GM21619 (cell line): ENCODE measurements at regions not wholly inside any gene's neighbourhood (a gene's known extent, or its start where the extent isn't known, plus 50 kb on each side); places are given as distances from the start of the nearest gene placed in this dataset.

Experiments used
- ATAC-seq: cut with Tn5 transposase; IDR thresholded peaks from one replicate; pipeline ENCODE4 v1.9.1; 2021; ENCODE audit not compliant: unreplicated experiment

DNA sequence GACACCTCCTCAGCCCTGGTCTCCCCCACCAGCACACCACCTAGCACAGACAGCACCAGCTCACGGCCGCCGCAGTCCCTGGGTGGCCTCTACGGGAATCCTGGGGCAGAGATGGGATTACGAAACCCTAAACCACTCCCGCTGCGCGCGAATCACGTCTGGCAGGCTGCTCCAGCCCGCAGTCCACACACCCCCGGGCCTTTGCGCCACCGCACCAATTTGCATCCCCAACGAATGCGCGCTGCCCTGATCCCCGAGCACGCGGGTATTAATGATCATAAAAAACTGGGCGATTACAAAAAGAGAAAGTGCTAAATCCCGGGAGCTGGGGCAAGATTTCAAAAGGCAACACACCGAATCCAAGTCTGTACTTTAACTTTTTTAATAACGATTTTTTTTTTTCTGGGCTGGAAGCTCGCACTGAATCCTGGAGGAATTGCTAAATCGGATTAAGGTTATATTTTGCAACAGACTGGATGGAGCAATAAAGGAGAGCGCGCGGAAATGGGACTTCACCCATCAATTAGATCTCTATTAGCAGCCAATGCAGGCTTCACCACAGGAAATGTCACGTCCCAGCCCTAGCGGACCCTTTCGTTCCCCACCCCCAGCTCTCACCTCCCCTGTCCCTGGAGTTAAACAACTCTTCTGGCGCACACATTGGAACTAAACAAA lies 69.8 kb upstream of the TMEM33 start:
- ATAC-seq = no peak

DNA sequence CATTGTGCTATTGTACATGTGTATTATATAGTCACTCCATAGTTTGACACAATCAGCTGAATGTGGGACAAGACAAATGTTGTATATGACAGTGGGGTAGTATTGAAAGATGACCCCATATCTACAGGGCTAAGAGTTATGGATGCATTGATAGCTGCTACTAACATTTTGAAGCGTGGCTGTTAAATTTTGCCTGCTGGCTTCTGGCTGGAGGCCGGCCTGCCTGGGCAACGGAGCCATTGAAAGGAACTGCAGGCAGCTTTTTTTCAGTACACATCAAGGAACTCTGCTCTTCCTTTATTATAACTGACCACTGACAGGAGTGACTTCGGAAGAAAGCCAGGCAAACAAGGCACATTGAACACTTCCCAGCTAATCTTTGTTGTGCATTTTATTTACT lies 76.1 kb upstream of the TMEM33 start:
- ATAC-seq = no peak

DNA sequence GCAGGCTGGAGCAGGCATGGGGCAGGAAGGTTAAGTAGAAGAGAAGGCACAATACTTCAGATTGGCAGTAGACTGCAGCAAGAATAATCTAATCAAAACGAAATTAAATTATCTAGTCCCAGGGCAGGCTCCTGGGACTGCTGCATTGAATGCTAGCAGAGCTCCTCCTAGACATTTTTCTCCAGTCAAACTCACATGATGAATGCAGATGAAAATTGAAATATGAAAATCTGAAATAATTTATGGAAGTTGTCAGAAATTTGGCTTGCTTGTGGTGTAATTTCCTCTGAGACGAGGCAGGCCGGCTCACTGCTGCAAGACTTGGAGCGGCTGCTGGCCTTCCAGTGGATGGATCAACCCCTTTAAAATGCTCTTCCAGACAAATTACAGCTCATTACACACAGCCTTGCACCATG lies 78.0 kb upstream of the TMEM33 start:
- ATAC-seq = no peak

DNA sequence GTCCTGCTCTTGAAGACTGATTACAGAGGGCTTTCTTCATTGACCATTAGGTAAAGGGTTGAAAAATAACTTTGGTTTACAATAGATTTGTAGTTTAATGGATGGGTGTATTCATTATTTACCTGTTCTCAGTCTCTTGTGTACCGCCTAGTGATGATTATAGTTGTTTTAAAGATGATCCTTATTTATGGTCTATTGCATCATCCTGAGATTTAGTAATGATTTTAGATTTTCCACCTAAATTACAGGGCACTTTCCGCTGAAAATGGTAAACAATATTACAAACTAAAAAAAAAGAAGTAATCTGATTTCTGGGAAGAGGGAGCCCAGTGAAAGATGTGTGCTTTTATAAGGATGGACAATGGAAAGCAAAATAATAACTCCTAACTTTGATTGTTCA lies 78.4 kb upstream of the TMEM33 start:
- no peak for ATAC-seq

DNA sequence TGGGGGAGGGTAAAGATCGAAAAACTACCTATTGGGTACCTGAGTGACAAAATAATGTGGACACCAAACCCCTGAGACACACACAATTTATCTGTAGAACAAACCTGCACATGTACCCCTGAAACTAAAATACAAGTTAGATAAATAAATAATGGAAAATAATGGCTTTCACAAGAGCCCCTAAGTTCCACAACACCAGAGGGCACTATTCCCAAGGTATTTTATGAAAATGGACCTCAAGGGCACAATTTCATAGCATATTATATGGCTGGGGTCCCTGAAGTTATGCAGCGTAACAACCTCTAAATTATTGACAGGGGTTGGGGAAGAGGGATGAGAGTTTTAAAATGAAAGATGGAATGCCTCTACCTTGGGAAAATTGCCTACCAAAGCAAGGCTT lies 81.3 kb upstream of the TMEM33 start:
- ATAC-seq = no peak

DNA sequence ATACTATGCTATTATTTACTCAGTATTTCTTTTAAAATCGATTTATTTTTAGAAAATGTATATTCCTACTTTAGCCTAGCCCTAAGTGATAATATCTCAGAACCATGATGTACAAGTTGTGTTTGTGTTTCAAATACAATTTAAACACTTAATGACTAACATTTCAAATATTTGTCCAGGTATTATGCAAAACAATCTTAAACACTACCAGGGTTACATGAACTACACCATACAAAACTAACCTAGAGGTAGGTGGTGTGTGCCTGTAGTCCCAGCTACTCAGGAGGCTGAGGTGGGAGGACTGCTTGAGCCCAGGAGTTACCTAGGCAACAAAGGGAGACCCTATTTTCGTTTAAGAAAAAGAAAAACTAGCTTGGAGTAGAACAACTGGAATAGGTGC lies 83.0 kb upstream of the TMEM33 start:
- no peak for ATAC-seq

DNA sequence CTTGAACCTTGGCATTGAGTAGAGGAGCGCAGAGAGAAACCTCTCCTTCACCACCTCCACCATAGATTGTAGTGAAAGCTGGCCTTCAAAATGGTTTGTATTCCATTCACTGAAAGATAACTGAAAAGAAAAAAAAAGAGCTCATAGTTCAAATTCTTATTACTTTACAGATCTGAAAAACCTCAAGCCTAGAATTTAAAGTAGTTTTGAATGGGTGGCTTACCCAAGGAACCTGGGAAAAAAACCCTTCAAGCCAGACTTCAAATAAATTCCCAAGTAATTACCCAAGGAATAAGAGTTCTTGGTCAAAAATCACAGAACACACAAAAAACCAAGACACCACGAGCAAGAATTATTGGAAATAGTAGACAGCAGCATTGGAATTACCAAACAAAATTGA lies 83.6 kb upstream of the TMEM33 start:
- ATAC-seq = no peak

DNA sequence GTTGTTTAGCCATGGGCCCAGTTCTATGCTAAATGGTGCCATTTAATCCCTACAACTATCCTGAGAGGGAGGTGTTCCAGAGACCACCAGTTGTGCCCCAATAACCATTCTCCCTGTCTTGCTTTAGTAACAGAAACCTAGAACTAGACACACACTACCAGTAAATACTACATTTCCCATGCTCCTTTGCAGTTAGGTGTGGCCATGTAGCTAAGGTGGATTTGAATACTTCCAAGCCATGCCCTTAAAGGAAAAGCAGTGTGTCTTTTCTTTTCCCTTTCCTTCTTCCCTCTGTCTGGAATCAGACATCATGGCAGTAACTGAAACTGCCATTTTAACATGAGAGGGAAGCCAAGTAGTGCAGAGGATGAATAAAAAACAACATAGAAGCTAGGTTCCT lies 90.9 kb upstream of the TMEM33 start:
- no peak for ATAC-seq

DNA sequence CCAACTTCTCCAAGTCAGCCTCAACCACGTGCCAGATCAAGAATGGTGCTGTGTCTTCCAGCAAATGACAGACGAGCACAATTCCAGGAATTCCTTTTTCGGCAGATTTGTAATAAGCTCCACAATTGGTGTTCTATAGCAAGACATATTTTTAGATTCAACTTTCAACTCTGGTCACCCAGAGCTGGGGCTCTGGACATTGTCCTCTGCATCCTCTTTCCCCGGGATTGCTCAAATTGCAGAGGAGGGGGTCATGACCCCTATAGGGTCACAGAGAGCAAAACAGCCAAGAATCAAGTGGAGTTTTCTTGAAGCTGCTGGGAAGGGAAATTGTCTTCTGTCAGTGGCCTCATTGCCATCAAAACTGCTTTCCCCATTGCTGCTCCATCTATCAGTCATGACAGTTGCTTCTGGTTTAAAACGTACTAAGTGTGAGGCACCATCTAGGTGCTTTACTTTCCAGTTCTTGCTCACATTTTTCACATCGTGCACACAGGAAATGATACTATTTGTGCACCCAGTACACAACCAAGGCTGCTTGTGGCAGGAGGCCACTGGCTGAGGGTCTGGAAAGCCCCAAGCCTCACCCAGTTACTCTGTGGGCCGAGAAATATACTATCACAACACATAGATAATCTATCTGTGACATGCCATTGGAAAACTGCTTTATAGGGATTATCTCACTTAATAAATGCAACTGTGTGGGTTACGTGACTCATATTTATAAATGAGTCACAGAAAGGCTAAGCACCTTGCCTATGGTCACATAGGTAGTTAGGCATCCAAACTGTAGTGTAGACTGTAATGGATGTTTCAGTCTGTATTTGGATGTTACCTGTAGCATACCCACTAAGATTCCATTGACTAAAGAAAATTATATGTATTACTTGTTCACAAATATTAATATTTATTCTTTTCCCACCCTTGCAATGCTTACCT lies 91.7 kb upstream of the PHOX2B start:
- peak; percentile 64 for ATAC-seq

DNA sequence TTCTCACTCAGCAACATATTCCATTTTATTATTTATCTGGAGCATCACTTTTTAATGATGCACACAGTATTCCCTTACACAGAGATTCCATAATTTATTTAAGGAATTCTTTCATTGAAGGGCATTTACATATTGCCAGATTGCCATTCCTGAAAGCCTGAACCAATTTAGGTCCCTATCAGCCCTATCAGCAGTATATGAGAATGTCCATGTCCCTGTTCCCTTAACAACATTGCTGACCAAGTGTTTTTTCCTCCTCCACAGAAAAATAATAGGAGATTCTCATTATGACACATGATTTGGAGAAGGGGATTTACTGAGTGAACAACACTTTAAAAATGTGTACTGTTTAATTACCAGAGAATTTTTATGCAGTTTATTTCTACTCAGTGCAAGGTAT lies 90.1 kb upstream of the PHOX2B start:
- ATAC-seq = no peak

DNA sequence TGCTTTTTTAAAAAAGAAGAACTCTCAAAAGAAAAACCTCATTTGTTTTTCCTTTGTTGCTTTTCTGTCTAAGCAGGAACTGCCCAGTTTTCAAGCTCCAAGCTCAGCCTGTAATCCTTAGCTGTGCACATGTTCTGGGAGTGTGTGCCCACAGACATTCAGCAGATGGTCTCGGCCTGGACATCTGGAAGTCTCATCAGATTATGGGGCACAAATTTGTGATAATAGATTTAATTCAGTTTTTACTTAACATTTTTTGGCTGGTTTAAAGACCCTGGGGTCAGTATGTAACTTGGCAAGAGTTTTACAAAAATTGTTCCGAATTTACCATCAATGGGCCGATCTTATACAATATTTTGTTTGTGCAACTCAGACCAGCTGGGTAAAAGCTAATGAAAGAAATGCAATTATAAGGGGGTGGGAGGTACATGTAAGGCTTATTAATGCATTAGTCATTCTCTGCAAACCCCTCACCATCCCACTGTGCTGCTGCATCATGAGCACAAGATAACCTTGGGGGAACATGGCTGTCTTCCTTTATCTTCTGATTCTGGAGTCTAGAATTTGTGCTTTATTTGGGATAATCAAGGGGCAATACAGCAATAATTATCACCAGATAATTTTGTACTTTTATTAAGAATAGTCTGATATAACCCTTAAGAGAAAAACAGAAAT lies 86.9 kb upstream of the PHOX2B start:
- ATAC-seq = no peak

DNA sequence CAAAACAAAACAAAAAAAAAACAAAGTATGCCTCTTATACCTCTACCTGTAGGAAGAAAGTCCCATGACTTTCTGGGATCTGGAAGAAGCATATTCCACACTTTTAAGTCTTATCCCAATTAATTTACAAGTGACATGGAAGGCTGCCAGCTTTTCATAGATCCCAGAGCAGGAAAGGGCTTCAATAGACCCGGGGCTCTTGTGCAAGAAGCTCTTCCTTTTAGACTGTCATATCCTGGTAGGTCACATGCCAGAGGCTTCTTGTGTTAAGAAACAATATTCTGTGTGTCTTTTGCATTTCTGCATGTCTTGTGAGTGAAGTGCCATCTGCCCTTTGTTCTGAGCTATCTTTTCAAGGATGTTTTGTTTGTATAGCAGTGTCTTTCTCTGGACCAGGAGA lies 84.4 kb upstream of the PHOX2B start:
- ATAC-seq = no peak

DNA sequence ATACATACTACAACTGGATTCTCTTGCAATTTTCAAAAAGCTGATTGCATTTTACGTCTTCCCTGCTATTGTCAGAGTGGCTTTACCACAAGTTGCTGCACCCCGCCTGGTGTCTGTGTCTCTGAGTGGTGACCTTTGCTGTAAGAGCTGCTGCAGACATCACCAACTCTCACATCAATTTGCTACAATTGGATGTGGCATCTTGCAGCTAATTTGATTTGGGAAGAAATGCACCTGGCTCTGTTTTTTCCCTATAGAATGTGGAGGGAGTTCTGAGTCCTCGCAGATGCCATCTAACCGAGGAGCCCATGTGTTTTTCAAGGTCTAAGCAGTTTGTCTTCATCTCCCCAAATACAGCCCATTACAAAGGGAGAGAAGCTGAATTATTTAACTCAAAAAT lies 73.8 kb upstream of the PHOX2B start:
- ATAC-seq = no peak

DNA sequence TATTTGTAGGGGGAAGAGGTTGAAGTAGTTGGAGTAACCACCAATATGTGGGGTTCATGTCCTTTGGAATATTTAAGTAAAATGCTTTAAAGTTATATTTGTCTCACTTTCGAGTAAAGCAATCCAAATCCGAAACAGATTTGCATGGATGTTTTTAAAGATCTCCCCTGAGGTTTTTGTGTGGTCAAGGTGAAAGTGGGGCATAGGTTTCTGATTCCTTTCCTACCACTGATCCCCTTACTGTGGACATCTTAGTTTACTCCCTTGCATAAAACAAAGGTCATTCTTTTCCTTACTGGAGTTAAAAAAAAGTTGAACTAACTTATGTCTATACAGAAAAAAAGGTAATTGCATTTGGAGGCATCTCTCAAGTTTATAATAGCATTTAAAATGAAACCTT lies 71.9 kb upstream of the PHOX2B start:
- ATAC-seq = no peak

DNA sequence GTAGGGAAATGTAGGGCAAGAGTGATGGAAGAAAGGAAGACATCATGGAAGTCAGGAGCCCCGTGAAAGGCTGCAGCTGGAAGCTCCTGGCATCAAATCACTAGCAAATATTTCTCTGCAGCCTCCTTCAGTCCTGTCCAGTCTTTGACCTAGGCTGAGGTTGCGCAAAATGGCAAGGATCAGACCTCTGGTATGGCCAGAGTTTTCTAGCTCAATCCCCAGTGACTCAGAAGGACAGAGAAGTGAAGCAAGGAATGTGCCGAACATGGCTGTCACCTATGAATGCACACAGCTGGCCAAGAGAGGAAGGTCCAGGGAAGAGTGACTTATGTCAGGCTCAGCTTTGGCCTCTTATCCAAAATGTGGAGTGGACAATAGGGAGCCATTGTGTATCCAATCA lies 71.1 kb upstream of the PHOX2B start:
- no peak for ATAC-seq

DNA sequence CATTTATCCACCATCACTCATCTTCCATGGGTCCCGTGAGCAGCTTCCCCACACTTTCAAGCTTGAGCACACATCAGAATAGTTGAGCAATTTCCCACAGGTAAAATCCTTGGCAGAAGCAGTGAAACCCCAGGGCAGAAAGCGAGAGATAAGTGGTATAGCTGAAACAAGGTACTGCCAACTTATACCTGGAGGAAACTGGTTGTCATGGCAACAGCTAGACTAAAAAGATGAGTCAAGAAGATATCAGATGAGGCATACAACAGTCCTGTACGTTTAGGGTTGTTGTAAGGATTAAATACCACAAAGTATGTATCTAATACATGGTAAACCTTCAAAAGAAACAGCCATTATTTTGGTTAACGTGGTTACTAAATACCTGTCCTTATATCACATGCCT lies 66.9 kb upstream of the PHOX2B start:
- ATAC-seq = no peak

DNA sequence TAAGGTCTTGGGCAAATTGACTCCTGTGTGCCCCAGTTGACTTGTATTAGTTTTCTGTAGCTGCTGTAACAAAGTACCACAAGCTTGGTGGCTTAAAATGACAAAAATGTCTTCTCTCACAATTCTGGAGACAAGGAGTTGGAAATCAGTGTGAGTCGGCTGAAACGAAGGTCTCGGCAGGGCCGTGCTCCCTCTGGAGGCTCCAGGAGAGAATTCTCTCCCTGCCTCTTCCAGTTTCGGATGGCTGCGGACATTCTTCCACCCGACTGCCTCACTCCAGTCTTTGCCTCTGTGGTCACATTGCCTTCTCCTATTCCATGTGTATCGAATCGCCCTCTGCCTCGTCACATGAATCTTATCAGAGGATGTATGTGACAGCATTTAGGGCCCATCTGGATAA lies 66.0 kb upstream of the PHOX2B start:
- no peak for ATAC-seq

DNA sequence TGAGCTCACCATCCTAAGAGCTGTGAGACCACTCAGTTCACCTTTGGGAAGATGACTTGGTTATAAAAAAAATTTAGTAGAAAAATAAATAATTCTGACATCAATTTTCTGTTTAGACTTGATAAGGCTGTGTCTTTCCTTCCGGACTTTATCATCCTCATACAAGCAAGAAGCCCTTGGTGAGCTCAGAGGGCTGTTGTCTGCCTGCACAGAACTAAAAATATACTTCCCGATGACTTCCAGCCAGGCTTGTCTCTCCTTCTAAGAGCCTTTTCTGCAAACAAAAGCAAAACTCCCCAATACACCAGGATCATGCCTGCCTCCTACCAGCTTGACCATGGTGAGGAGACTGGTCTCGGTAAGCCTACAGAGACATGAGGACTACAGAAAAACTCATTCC lies 58.3 kb upstream of the PHOX2B start:
- no peak for ATAC-seq

DNA sequence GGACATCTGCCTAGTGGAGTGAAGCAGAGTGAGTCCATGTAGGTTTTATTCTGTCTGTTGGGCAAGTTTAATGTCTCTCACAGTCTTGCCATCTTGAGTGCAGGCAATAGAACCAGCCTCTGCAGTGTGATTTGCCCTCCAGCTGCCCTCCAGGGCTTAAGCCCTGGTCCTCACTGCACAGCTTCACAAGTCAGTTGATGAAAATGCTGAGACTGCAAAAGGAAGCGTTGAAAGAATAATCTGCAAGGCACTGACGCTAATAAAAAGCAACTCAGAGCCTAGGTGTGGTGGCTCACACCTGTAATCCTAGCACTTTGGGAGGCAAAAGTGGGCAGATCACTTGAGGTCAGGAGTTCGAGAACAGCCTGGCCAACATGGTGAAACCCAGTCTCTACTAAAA lies 54.1 kb upstream of the PHOX2B start:
- ATAC-seq = no peak

DNA sequence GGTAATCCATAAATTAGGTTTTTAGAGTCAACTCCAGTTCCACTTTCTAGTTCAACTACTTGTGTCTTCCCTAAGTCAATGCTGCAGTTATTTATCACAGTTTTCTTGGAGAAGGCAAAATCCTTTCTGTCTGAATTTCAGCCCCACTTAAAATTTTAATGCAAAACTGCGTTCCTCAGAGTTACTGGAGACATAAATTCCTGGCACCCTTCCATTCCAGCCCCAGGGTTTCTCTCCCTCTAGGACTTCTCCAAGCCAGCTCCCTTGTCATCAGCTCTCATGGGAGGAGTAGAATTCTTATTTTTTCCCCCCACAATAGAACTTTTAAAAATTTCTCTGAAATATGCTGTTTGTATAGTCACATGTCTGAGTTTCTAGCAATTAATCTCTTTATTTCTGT lies 50.6 kb upstream of the PHOX2B start:
- ATAC-seq = no peak
